ENCODE measurements at regions not wholly inside any gene's neighbourhood (a gene's known extent, or its start where the extent isn't known, plus 50 kb on each side); places are given as distances from the start of the nearest gene placed in this dataset.

- WGBS, 3 donors: 86 to 90% (median 89%) methylated on average over 2 of the region's 2 CpGs
Observed at GRCh38 chr9:80399606-80400005, 827.8 kb downstream of the TLE4 start.

GRCh38 chr9:80387828-80388227, 816.1 kb downstream of the TLE4 start:
- Histone ChIP-seq H3K27me3 (no peaks in the 10 kb centered on the region), H3K4me3 (no peak overlapping the region)
- 91 to 95% (median 92%) methylated on average over 2 of the region's 2 CpGs for WGBS, 3 donors

More at GRCh38 chr9:80399606-80400005, 827.8 kb downstream of the TLE4 start:
- Histone ChIP-seq H3K4me1 (ENCODE audit: insufficient read depth) (no peaks in the 10 kb centered on the region), H3K36me3 (no peaks in the 10 kb centered on the region), H3K4me3 (no peak overlapping the region), H3K9me3 (no peaks in the 10 kb centered on the region), H3K27ac (no peak overlapping the region), H3K27me3 (no peaks in the 10 kb centered on the region)
- no peak for DNase-seq
- intact Hi-C loops (cut with DNase I): no loop called here
- TF ChIP-seq POLR2A (IDR thresholded peaks at IDR 0.05) (no peak), EP300 (IDR thresholded peaks at IDR 0.05) (no peak), CTCF (IDR thresholded peaks at IDR 0.05) (no peak)

GRCh38 chr9:80385246-80385645, 813.5 kb downstream of the TLE4 start:
- TF ChIP-seq CTCF (IDR thresholded peaks at IDR 0.05) (no peak), POLR2A (IDR thresholded peaks at IDR 0.05) (no peak), EP300 (IDR thresholded peaks at IDR 0.05) (no peak)
- Histone ChIP-seq H3K4me3 (no peak overlapping the region), H3K9me3 (no peaks in the 10 kb centered on the region), H3K4me1 (ENCODE audit: insufficient read depth) (no peaks in the 10 kb centered on the region), H3K27me3 (no peaks in the 10 kb centered on the region), H3K36me3 (no peaks in the 10 kb centered on the region), H3K27ac (no peak overlapping the region)
- WGBS, 3 donors: 27 to 35% (median 35%) methylated on average over 3 of the region's 3 CpGs
- DNase-seq: no peak
- intact Hi-C loops (cut with DNase I): no loop called here

More at GRCh38 chr9:80387828-80388227, 816.1 kb downstream of the TLE4 start:
- no peaks in the 10 kb centered on the region for H3K4me1 ChIP-seq (ENCODE audit: insufficient read depth)
- intact Hi-C loops (cut with DNase I): no loop called here
- no peak for DNase-seq
- H3K27ac ChIP-seq: no peak overlapping the region
- H3K36me3 ChIP-seq: no peaks in the 10 kb centered on the region
- no peaks in the 10 kb centered on the region for H3K9me3 ChIP-seq
- TF ChIP-seq CTCF (IDR thresholded peaks at IDR 0.05): no peak
- no peak for TF ChIP-seq POLR2A (IDR thresholded peaks at IDR 0.05)
- no peak for TF ChIP-seq EP300 (IDR thresholded peaks at IDR 0.05)

- intact Hi-C loops (cut with DNase I): no loop called here
- Histone ChIP-seq H3K27ac (no peak overlapping the region), H3K9me3 (no peaks in the 10 kb centered on the region), H3K4me3 (no peak overlapping the region), H3K27me3 (no peaks in the 10 kb centered on the region), H3K4me1 (ENCODE audit: insufficient read depth) (no peaks in the 10 kb centered on the region), H3K36me3 (no peaks in the 10 kb centered on the region)
- 93 to 94% (median 94%) methylated on average over 2 of the region's 2 CpGs for WGBS, 3 donors
- DNase-seq: no peak
- no peak for TF ChIP-seq CTCF (IDR thresholded peaks at IDR 0.05)
- no peak for TF ChIP-seq EP300 (IDR thresholded peaks at IDR 0.05)
- TF ChIP-seq POLR2A (IDR thresholded peaks at IDR 0.05): no peak
Observed at GRCh38 chr9:80383331-80383730, 811.6 kb downstream of the TLE4 start.
